ENCODE measurements at regions not wholly inside any gene's neighbourhood (a gene's known extent, or its start where the extent isn't known, plus 50 kb on each side); places are given as distances from the start of the nearest gene placed in this dataset.

DNA sequence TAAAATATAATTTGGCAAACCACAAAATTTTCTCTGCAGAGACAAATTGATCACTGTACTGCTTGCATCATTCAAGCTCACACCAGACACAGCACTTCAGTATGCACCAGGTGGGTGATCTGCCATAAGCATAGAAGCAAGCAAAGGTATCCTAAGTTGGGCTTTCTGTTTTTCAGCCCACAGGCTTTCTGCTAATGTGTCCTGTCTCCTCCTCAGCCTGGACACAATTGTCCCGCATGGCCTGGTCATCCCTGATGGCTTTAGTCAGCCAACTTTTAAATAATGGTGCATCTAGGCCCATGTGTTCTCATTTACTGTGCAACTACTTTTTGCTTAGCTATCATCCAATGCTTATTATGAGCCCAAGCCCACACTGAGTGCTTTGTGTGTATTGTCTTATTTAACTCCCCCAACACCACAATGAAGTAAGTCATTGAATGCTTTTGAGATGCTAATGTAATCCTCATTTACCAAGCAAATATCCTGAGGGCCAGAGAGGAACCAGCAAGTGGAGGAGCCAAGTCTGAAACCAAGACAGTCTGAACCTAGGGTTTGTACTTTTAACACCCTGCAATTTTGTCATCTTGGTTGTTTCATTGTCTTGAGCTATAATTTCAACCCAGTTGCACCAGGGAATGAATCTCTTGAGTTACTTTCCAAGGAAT is 111.2 kb upstream of the SETBP1 start:
- WGBS (ENCODE audit: insufficient coverage): 100% methylated on average over 1 of the region's 1 CpG
- no peak for ATAC-seq (ENCODE audit: low read depth)
- no peaks in the 10 kb centered on the region for H3K27me3 Mint-ChIP-seq

DNA sequence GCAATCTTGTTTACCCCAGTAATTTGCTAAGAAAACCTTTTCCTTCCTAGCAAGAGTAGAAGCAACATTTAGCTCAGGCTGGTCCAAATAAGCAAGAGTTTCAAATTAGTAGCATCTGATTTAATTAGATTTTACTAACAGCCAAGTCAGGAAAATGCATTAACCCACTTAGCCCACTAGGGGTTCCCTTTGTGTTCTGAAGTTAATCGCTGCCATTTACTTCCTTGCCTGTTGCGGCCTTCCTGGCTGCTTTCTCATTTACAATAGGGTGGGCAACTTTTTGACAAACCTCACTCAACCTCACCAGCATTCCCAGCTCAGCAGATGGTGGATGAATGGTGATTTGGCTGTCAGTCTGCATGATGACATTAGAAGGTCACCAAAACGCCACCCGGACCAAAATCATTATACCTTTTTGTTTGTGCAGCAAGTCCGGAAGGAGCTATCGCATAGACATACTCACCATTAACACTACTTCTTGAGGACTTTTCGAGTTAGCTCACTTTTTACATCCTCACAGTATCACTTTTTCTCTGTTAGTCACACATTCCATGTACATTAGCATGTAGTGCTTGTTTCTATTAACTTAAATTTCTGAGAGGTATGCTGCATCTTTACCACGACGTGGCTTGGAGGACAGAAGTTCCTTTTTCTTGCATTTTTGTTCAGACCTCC is 101.5 kb upstream of the SETBP1 start:
- Mint-ChIP-seq H3K4me1 (peaks cover 20% of the 10 kb centered on the region), H3K4me3 (no peak overlapping the region), H3K27me3 (no peaks in the 10 kb centered on the region), H3K9me3 (ENCODE audit: insufficient read depth) (no peaks in the 10 kb centered on the region), H3K27ac (no peak overlapping the region)
- Histone ChIP-seq H3K79me2 (ENCODE audit: control insufficient read depth, insufficient read depth, low read length) (no peaks in the 10 kb centered on the region), H4K20me1 (ENCODE audit: control insufficient read depth, insufficient read depth, low read length, poor library complexity, severe bottlenecking) (no peaks in the 10 kb centered on the region), H3K4me1 (ENCODE audit: control insufficient read depth in 2 of 2, insufficient read depth in 2 of 2, low read length in 2 of 2) (peaks cover 3 to 4% of the 10 kb centered on the region in 2 donors), H2AFZ (ENCODE audit: insufficient read depth, low read depth, low read length, poor library complexity, severe bottlenecking) (no peak overlapping the region), H3K27me3 (replicated peaks in 1 of 4; ENCODE audit: control extremely low read depth in 1 of 4, control insufficient read depth in 3 of 4, insufficient read depth in 4 of 4, low read length in 3 of 4) (no peaks in the 10 kb centered on the region), H3K27ac (ENCODE audit: low read length in 2 of 2) (no peak overlapping the region), H3K9me3 (ENCODE audit: control extremely low read depth in 1 of 3, control insufficient read depth in 2 of 3, insufficient read depth in 1 of 3, low read length in 2 of 3) (no peaks in the 10 kb centered on the region), H3K9ac (ENCODE audit: low read length) (no peak overlapping the region), H3K4me3 (ENCODE audit: control extremely low read depth in 1 of 5, extremely low read depth in 1 of 5, insufficient read depth in 1 of 5, low read depth in 2 of 5, low read length in 4 of 5) (no peak overlapping the region), H3K36me3 (replicated peaks in 1 of 2; ENCODE audit: control extremely low read depth in 1 of 2, control insufficient read depth in 1 of 2, extremely low read depth in 1 of 2, insufficient read depth in 2 of 2, low read length in 1 of 2) (no peaks in the 10 kb centered on the region), H3K4me2 (replicated peaks; ENCODE audit: low read depth, low read length, poor library complexity, severe bottlenecking) (no peak overlapping the region)
- ATAC-seq (ENCODE audit: low read depth) (no peak), DNase-seq (peak; percentile 33)
- ChIA-PET POLR2A (no interaction called here), CTCF (interaction anchor here (0.8 to 3.5 kb wide), 8 partner anchors 10 to 716 kb away, joined by 3 to 15 read pairs (median 4); no protein-coding TSS in a partner anchor)
- TF ChIP-seq, protein P1, sequence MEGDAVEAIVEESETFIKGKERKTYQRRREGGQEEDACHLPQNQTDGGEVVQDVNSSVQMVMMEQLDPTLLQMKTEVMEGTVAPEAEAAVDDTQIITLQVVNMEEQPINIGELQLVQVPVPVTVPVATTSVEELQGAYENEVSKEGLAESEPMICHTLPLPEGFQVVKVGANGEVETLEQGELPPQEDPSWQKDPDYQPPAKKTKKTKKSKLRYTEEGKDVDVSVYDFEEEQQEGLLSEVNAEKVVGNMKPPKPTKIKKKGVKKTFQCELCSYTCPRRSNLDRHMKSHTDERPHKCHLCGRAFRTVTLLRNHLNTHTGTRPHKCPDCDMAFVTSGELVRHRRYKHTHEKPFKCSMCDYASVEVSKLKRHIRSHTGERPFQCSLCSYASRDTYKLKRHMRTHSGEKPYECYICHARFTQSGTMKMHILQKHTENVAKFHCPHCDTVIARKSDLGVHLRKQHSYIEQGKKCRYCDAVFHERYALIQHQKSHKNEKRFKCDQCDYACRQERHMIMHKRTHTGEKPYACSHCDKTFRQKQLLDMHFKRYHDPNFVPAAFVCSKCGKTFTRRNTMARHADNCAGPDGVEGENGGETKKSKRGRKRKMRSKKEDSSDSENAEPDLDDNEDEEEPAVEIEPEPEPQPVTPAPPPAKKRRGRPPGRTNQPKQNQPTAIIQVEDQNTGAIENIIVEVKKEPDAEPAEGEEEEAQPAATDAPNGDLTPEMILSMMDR (IDR thresholded peaks at IDR 0.05): peak; percentile 79
- TF ChIP-seq EZH2 (IDR thresholded peaks at IDR 0.05; ENCODE audit: borderline replicate concordance, insufficient read depth, low read depth, low read length, poor library complexity, severe bottlenecking): no peak
- WGBS (ENCODE audit: insufficient coverage): 100% methylated on average over 4 of the region's 9 CpGs
- intact Hi-C loops (cut with micrococcal nuclease): loop anchor here (1.0 kb wide), 1 partner anchor 633 kb away; no protein-coding TSS in a partner anchor

More for the DNA sequence above, 111.2 kb upstream of the SETBP1 start:
- no peaks in the 10 kb centered on the region for H3K79me2 ChIP-seq (ENCODE audit: control insufficient read depth, insufficient read depth, low read length)
- no peak overlapping the region for H3K9ac ChIP-seq (ENCODE audit: low read length)
- H3K27ac ChIP-seq (ENCODE audit: low read length in 2 of 2): no peak overlapping the region
- H3K36me3 ChIP-seq (replicated peaks in 1 of 2; ENCODE audit: control extremely low read depth in 1 of 2, control insufficient read depth in 1 of 2, extremely low read depth in 1 of 2, insufficient read depth in 2 of 2, low read length in 1 of 2): no peaks in the 10 kb centered on the region
- ChIA-PET POLR2A (no interaction called here), CTCF (interaction anchor here (1.4 kb wide), 1 partner anchor 641 kb away, joined by 4 read pairs; no protein-coding TSS in a partner anchor)
- TF ChIP-seq, protein P1 (IDR thresholded peaks at IDR 0.05): no peak
- TF ChIP-seq EZH2 (IDR thresholded peaks at IDR 0.05; ENCODE audit: borderline replicate concordance, insufficient read depth, low read depth, low read length, poor library complexity, severe bottlenecking): no peak
- no peaks in the 10 kb centered on the region for H3K9me3 ChIP-seq (ENCODE audit: control extremely low read depth in 1 of 3, control insufficient read depth in 2 of 3, insufficient read depth in 1 of 3, low read length in 2 of 3)
- Mint-ChIP-seq H3K4me1 (no peaks in the 10 kb centered on the region), H3K9me3 (ENCODE audit: insufficient read depth) (peaks cover 1% of the 10 kb centered on the region), H3K27ac (no peak overlapping the region), H3K4me3 (no peak overlapping the region)
- H4K20me1 ChIP-seq (ENCODE audit: control insufficient read depth, insufficient read depth, low read length, poor library complexity, severe bottlenecking): no peaks in the 10 kb centered on the region
- H3K4me1 ChIP-seq (ENCODE audit: control insufficient read depth in 2 of 2, insufficient read depth in 2 of 2, low read length in 2 of 2): no peaks in the 10 kb centered on the region
- no peak overlapping the region for H2AFZ ChIP-seq (ENCODE audit: insufficient read depth, low read depth, low read length, poor library complexity, severe bottlenecking)
- intact Hi-C loops (cut with micrococcal nuclease): no loop called here
- H3K27me3 ChIP-seq (replicated peaks in 1 of 4; ENCODE audit: control extremely low read depth in 1 of 4, control insufficient read depth in 3 of 4, insufficient read depth in 4 of 4, low read length in 3 of 4): no peaks in the 10 kb centered on the region
- no peak overlapping the region for H3K4me3 ChIP-seq (ENCODE audit: control extremely low read depth in 1 of 5, extremely low read depth in 1 of 5, insufficient read depth in 1 of 5, low read depth in 2 of 5, low read length in 4 of 5)
- no peak overlapping the region for H3K4me2 ChIP-seq (replicated peaks; ENCODE audit: low read depth, low read length, poor library complexity, severe bottlenecking)
- no peak for DNase-seq

Data from B cell (primary cell).